Neural cell (in vitro differentiated cells): ENCODE measurements at regions not wholly inside any gene's neighbourhood (a gene's known extent, or its start where the extent isn't known, plus 50 kb on each side); places are given as distances from the start of the nearest gene placed in this dataset.

Experiments used
- H2AFZ ChIP-seq: fragments of 200-600, 300-800 bp; sonication (generic), shearing (Covaris generic); 2 replicates; pipeline ENCODE4 v1.6.0; 2014; ENCODE audit warnings: low read depth, mild to moderate bottlenecking, antibody characterized with exemption, low read length, moderate library complexity
- H3F3A ChIP-seq: fragments of 200-600 bp; shearing (Covaris generic); 2 replicates; pipeline ENCODE4 v1.6.1; 2016; ENCODE audit warnings: mild to moderate bottlenecking, moderate library complexity, mixed read lengths, antibody characterized with exemption, low read length; ENCODE audit not compliant: insufficient read depth, poor library complexity, severe bottlenecking
- H3K27ac ChIP-seq: fragments of 200-600, 300-800 bp; sonication (generic), shearing (Covaris generic); 2 replicates; pipeline ENCODE4 v1.5.1; 2014; ENCODE audit warnings: mild to moderate bottlenecking, low read length, moderate library complexity
- H3K27me3 ChIP-seq: fragments of 300-800, 200-600 bp; sonication (generic), shearing (Covaris generic); 2 replicates; pipeline ENCODE4 v1.6.0; 2014; ENCODE audit warnings: mild to moderate bottlenecking, low read depth, low read length, moderate library complexity; ENCODE audit not compliant: insufficient read depth
- H3K36me3 ChIP-seq: fragments of 300-800, 200-600 bp; sonication (generic), shearing (Covaris generic); 2 replicates; pipeline ENCODE4 v1.5.1; 2014; ENCODE audit warnings: mild to moderate bottlenecking, antibody characterized with exemption, low read length, moderate library complexity; ENCODE audit not compliant: insufficient read depth
- H3K4me2 ChIP-seq: fragments of 300-800, 200-600 bp; sonication (generic), shearing (Covaris generic); 2 replicates; pipeline ENCODE4 v1.6.0; 2014; ENCODE audit warnings: mild to moderate bottlenecking, low read length
- H3K4me3 ChIP-seq: fragments of 300-800, 200-600 bp; sonication (generic), shearing (Covaris generic); 2 replicates; pipeline ENCODE4 v1.5.1; 2014; ENCODE audit warnings: mild to moderate bottlenecking, low read length, moderate library complexity
- H3K79me2 ChIP-seq: fragments of 200-600 bp; shearing (Covaris generic); replicated peaks from 2 replicates; pipeline ENCODE4 v1.6.0; 2014; ENCODE audit warnings: mild to moderate bottlenecking, low read length, moderate library complexity; ENCODE audit not compliant: insufficient read depth
- H3K9ac ChIP-seq: fragments of 300-800, 200-600 bp; sonication (generic), shearing (Covaris generic); 2 replicates; pipeline ENCODE4 v1.6.1; 2016; ENCODE audit warnings: mild to moderate bottlenecking, low read length, mixed read lengths
- H3K9me2 ChIP-seq: fragments of 200-600 bp; shearing (Covaris generic); 2 replicates; pipeline ENCODE4 v1.6.1; 2016; ENCODE audit warnings: mild to moderate bottlenecking, low read length, mixed read lengths; ENCODE audit not compliant: insufficient read depth
- H3K9me3 ChIP-seq: fragments of 200-600, 300-800 bp; sonication (generic), shearing (Covaris generic); 2 replicates; pipeline ENCODE4 v1.6.1; 2016; ENCODE audit warnings: mild to moderate bottlenecking, mixed run types, low read length, moderate library complexity, mixed read lengths
- H4K20me1 ChIP-seq: fragments of 200-600 bp; shearing (Covaris generic); 2 replicates; pipeline ENCODE4 v1.6.1; 2016; ENCODE audit warnings: mild to moderate bottlenecking, mixed run types; ENCODE audit not compliant: insufficient read depth
- EP300 ChIP-seq: fragments of 450-650 bp; conservative IDR thresholded peaks from 2 replicates; pipeline ENCODE4 v1.6.1; 2014; ENCODE audit warnings: antibody characterized with exemption, mild to moderate bottlenecking, moderate library complexity; ENCODE audit not compliant: poor library complexity, severe bottlenecking
- EZH2 ChIP-seq: fragments of 200-600, 300-800 bp; shearing (Covaris generic), sonication (generic); IDR thresholded peaks from 2 replicates; pipeline ENCODE4 v1.6.1; 2014; ENCODE audit warnings: antibody characterized with exemption, low read length, borderline replicate concordance, mild to moderate bottlenecking; ENCODE audit not compliant: insufficient read depth, poor library complexity, severe bottlenecking
- MXI1 ChIP-seq: fragments of 450-650 bp; conservative IDR thresholded peaks from 2 replicates; pipeline ENCODE4 v1.6.1; 2014; ENCODE audit warnings: antibody characterized with exemption, mild to moderate bottlenecking; ENCODE audit not compliant: poor library complexity, severe bottlenecking
- POLR2AphosphoS5 ChIP-seq: IDR thresholded peaks from 2 replicates; pipeline ENCODE4 v1.6.1; 2012
- RAD21 ChIP-seq: fragments of 450-650 bp; conservative IDR thresholded peaks from 2 replicates; pipeline ENCODE4 v1.6.1; 2014; ENCODE audit warnings: antibody characterized with exemption, mild to moderate bottlenecking, moderate library complexity
- SMC3 ChIP-seq: fragments of 450-650 bp; conservative IDR thresholded peaks from 2 replicates; pipeline ENCODE4 v1.6.1; 2014; ENCODE audit warnings: antibody characterized with exemption, mild to moderate bottlenecking, moderate library complexity; ENCODE audit not compliant: poor library complexity
- TAF1 ChIP-seq: IDR thresholded peaks from 2 replicates; pipeline ENCODE4 v1.6.1; 2012; ENCODE audit warnings: low read depth
- TF ChIP-seq, protein P1 (sequence below): IDR thresholded peaks from 2 replicates; pipeline ENCODE4 v1.6.1; 2012; ENCODE audit warnings: borderline replicate concordance
- TF ChIP-seq, protein P2 (sequence below): fragments of 450-650 bp; IDR thresholded peaks from 2 replicates; pipeline ENCODE4 v1.5.1; 2014; ENCODE audit warnings: antibody characterized with exemption, mild to moderate bottlenecking, moderate library complexity; ENCODE audit not compliant: poor library complexity, severe bottlenecking

DNA sequence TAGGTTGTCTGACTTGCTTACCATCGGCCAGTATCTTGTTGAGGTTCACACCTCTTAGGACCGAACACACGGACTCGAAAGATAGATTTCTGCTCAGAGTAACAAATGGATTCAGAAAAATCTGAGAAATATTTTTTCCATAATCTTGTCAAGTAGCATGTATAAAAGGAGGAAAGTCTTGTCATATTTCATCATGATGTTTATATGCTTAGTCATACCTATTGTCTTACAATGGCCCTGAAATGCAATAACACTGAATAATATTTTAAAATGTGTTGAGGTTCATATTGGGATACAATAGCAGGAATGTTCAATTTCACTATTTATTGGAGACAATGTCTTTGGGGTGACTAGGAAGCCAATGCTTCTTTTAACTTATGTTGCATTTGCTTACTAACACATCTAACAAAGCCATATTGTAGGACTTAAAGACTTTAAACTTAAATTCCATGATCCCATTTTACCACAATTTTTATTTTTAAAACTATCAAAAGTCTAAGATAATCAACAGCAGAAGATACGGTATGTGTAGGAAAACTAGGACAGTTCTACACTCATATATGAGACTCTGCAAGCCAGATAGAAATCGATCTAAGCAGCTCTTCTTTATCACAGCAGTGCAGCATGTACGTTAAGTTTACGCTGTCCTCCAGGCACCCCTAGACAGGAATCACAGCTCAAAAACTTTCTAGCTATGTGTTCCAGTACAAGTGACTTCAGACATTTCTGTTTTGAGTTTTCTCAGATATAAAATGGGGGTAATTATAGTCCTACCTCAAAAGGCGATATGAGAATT, 135.7 kb upstream of the CAV2 start:
- Histone ChIP-seq H3K79me2 (no peaks in the 10 kb centered on the region), H4K20me1 (no peaks in the 10 kb centered on the region), H3K36me3 (no peaks in the 10 kb centered on the region), H2AFZ (no peak overlapping the region), H3K27ac (no peak overlapping the region), H3K9ac (no peak overlapping the region), H3K9me3 (no peaks in the 10 kb centered on the region), H3K4me2 (no peak overlapping the region), H3K27me3 (no peaks in the 10 kb centered on the region), H3K9me2 (no peaks in the 10 kb centered on the region), H3K4me3 (no peak overlapping the region), H3F3A (no peaks in the 10 kb centered on the region)
- TF ChIP-seq, protein P1, sequence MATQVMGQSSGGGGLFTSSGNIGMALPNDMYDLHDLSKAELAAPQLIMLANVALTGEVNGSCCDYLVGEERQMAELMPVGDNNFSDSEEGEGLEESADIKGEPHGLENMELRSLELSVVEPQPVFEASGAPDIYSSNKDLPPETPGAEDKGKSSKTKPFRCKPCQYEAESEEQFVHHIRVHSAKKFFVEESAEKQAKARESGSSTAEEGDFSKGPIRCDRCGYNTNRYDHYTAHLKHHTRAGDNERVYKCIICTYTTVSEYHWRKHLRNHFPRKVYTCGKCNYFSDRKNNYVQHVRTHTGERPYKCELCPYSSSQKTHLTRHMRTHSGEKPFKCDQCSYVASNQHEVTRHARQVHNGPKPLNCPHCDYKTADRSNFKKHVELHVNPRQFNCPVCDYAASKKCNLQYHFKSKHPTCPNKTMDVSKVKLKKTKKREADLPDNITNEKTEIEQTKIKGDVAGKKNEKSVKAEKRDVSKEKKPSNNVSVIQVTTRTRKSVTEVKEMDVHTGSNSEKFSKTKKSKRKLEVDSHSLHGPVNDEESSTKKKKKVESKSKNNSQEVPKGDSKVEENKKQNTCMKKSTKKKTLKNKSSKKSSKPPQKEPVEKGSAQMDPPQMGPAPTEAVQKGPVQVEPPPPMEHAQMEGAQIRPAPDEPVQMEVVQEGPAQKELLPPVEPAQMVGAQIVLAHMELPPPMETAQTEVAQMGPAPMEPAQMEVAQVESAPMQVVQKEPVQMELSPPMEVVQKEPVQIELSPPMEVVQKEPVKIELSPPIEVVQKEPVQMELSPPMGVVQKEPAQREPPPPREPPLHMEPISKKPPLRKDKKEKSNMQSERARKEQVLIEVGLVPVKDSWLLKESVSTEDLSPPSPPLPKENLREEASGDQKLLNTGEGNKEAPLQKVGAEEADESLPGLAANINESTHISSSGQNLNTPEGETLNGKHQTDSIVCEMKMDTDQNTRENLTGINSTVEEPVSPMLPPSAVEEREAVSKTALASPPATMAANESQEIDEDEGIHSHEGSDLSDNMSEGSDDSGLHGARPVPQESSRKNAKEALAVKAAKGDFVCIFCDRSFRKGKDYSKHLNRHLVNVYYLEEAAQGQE = no peak
- no peak for TF ChIP-seq EZH2
- no peak for TF ChIP-seq EP300
- TF ChIP-seq TAF1 = no peak
- TF ChIP-seq SMC3 = no peak
- no peak for TF ChIP-seq MXI1
- no peak for TF ChIP-seq POLR2AphosphoS5
- TF ChIP-seq, protein P2, sequence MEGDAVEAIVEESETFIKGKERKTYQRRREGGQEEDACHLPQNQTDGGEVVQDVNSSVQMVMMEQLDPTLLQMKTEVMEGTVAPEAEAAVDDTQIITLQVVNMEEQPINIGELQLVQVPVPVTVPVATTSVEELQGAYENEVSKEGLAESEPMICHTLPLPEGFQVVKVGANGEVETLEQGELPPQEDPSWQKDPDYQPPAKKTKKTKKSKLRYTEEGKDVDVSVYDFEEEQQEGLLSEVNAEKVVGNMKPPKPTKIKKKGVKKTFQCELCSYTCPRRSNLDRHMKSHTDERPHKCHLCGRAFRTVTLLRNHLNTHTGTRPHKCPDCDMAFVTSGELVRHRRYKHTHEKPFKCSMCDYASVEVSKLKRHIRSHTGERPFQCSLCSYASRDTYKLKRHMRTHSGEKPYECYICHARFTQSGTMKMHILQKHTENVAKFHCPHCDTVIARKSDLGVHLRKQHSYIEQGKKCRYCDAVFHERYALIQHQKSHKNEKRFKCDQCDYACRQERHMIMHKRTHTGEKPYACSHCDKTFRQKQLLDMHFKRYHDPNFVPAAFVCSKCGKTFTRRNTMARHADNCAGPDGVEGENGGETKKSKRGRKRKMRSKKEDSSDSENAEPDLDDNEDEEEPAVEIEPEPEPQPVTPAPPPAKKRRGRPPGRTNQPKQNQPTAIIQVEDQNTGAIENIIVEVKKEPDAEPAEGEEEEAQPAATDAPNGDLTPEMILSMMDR = no peak

GRCh38 chr7:116364469-116364868, 135.1 kb upstream of the CAV2 start:
- no peak overlapping the region for H3K4me2 ChIP-seq
- no peak overlapping the region for H3K27ac ChIP-seq
- H3K79me2 ChIP-seq = no peaks in the 10 kb centered on the region
- H2AFZ ChIP-seq = no peak overlapping the region
- no peaks in the 10 kb centered on the region for H4K20me1 ChIP-seq
- H3K9me3 ChIP-seq = no peaks in the 10 kb centered on the region
- H3K27me3 ChIP-seq = no peaks in the 10 kb centered on the region
- H3K36me3 ChIP-seq = no peaks in the 10 kb centered on the region
- no peaks in the 10 kb centered on the region for H3F3A ChIP-seq
- TF ChIP-seq TAF1 (no peak), RAD21 (no peak), EP300 (no peak), EZH2 (no peak), MXI1 (no peak), SMC3 (no peak), POLR2AphosphoS5 (no peak)
- TF ChIP-seq, protein P1 = no peak
- TF ChIP-seq, protein P2 = no peak
- no peak overlapping the region for H3K4me3 ChIP-seq
- H3K9ac ChIP-seq = no peak overlapping the region
- no peaks in the 10 kb centered on the region for H3K9me2 ChIP-seq
